COLO668 (cell line): ENCODE measurements at regions not wholly inside any gene's neighbourhood (a gene's known extent, or its start where the extent isn't known, plus 50 kb on each side); places are given as distances from the start of the nearest gene placed in this dataset.

Experiments
- DNase-seq: peaks from one replicate; lab custom pipeline; 2025; ENCODE audit not compliant: unreplicated experiment; lab: John Stamatoyannopoulos, UW

GRCh38 chr5:173826086-173826427 is 62.1 kb upstream of the CPEB4 start:
- DNase-seq, result no peak

DNA sequence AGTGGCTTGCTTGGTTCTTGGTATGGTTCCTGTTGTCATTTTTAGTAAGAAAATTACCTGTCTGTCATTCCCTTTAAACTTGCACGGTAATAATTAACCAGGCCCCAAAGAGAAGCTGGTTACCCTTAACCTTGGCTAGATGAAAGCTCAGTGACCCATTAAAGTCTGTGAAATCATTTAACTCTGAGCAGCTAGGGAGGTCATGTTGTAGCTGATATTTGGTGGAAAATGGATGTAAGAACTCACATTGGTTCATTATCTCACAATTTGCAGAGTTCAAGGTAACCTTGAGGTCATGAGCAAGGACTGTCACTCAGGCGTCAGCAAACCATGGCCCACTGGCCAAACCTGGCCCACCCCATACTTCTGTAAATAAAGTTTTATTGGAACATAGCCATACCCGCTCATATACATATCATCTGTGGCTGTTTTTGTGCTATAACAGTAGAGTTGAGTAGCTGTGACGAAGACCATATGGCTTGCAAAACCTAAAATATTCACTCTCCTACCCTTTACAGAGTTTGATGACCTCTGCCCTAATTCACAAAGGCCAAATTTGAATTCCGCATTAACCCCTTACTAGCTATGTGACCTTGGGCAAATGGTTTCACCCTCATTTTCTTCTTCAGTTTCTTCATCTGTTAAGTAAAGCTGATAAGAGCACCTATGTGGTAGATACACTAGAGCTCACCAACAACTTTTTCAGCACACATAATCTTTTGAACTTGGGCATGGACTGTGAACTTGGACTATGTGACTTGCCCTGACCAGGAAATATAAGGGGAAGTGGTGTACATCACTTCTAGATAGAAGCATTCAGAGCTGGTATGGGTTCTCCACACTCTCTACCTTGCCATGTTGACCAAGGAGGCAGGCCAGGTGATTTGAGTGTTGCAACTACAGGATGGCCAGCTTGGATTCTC is 61.5 kb upstream of the CPEB4 start:
- DNase-seq, result no peak

DNA sequence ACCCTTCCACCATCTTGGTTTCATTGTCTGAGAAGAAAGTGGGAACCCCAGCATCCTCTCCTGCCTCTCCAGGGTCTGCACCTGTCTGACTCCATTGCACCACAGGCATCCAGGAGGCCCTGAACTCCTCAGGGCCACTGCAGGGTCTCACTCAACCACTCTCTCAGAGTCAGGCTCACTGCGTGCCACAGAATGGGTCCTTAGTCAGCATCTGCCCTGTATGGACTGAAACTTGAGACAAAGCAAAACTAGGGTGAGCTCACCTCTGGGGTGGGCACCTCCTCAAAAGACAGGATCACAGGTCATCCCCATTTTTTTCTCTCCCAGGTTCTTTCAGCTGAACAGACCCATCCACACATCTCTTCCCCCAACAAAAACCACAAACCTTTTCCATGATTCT is 59.2 kb upstream of the CPEB4 start:
- no peak for DNase-seq

- DNase-seq, result peak; percentile 16
Measured at GRCh38 chr5:173829826-173830225, 58.3 kb upstream of the CPEB4 start.

- no peak for DNase-seq
Measured at GRCh38 chr5:173830421-173830820, 57.7 kb upstream of the CPEB4 start.

- no peak for DNase-seq
Measured at GRCh38 chr5:173831196-173831914, 56.8 kb upstream of the CPEB4 start.

DNA sequence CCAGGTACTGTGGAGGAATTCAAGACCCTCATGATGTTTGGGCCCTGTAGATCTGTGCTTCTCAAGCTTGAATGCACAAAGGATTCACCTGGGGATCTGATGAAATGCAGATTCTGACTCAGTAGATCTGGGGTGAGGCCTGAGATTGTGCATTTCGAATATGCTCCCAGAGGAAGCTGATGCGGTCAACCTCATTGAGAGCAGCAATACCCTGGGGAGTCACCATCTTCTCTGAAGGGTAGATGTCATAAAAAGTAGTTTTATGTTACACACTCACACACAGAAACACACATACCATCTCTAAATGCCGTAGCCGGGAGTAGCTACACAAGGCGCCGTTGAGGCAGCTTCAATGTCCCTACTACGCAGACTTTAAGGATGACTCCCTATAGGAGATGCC is 55.8 kb upstream of the CPEB4 start:
- no peak for DNase-seq

DNA sequence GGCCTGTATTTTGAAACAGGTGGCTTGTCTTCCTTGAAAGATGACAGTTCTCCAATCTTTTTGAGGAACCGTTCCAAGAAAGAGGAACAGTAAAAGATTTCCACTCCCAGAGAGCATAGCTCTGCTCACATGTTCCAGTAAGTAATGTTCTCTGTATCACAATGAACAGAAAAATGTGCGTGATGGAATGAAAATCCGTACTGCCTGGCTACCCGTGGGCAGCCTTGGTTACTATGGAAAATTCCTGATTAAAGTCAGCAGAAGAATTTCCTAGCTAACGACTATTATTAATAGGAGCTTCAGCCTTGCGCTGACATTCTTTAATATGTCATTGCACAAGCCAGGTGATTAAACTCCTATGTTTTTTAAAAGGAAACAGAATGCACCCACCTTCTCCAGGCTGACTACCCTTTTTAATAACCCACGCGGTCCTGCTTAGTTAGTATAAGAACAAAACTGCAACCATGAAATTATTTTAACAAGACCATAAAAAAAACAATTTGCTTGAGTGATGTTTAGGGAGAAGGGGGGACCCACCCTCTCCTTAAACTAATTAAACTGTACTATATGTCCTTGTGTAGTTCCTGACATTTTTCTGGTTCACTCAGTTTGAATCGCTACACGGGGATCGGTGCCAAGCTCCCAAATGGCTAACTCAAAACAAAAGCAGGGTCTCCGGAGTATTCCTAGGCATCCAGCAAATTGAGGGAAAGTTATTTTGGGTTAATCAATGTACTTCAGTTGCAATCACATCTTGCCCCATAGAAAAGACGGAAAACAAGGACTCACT is 54.8 kb upstream of the CPEB4 start:
- no peak for DNase-seq

- DNase-seq, result no peak
Measured at GRCh38 chr5:173834071-173834771, 53.9 kb upstream of the CPEB4 start.

DNA sequence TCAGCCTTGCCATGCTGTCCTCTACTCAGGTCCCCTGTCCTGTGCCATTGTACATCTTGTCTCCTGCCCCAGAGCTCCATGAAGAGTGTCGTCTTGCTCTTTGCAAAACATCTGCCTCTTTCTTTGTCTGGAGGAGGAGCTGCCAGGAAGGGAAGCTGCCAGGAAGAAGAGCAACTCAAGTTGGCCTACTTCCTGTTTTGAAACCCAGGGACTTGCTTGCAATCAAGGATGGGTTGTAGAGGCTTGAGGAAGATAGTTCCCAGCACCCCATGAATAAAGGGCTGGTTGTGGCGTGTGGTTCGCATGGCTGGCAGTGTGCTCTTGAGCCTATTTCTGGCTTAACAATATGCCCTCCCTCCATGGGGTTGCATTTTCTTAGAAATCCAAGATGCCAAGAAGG is 53.0 kb upstream of the CPEB4 start:
- no peak for DNase-seq

DNA sequence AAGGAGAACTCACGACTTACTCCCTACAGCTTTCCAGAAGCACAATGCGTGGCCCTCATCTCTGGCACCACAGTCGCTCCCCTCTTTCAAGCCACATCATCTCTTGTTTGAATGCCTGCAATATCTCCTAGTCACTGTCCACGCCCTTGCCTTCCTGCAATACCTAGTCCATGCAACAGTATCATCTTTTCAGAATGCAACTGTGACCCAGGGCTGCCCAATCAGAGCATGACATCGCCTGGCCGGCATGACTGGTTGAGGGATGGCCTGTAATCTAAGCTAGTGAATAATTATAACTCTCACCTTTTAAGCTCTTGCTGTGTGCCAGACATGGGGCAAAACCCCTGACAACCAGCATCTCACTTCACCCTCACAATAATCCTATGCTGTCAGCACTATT is 52.5 kb upstream of the CPEB4 start:
- DNase-seq, result no peak

GRCh38 chr5:173837654-173838053 is 50.5 kb upstream of the CPEB4 start:
- DNase-seq, result no peak
